ENCODE measurements at regions not wholly inside any gene's neighbourhood (a gene's known extent, or its start where the extent isn't known, plus 50 kb on each side); places are given as distances from the start of the nearest gene placed in this dataset.

GRCh38 chr3:168625477-168625876, 529.8 kb upstream of the GOLIM4 start:
- no peak for DNase-seq

DNA sequence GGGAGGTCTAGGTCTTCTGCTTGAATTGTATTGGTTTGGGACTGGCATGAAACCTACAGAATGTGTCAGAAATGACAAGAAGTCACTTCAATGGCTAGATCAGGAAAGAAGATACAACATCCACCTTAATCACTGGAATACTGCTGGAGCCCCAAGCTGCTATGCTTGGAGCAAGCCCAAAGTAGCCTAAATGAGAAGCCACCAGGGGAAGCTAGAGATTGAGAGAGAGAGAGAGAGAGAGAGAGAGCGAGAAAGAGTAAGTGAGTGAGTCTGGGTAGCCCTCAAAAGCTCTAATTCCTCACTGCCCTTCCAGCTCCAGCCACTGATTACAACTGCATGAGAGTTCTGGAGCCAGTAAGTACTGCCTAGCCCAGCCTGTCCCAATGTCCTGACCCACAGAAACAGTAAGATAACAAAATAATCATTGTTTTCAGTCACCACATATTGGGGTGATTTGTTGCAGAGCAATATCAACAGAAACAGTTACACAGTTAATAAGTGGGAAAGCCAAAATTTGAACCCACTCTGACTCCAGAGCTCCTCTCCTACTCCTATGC, 529.2 kb upstream of the GOLIM4 start:
- no peak for DNase-seq

DNA sequence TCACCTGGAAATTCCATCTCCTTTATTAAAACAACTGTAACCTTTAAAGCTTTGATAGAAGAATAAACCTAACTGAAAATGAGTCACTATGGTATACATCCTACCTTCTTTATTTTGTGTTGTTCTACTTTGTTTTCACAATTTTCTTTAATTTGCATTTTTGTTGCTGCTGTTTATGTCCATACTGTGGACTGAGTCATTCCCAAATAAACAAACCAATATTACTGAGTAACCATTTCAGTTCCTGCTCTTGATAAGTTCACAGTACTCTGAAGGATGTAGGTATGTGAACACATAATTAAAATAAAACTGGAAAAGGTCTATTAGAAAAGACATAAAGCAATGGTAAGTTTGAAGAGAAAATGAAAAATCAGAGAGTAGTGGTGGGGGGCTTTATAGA, 528.5 kb upstream of the GOLIM4 start:
- no peak for DNase-seq

GRCh38 chr3:168622795-168623194, 527.1 kb upstream of the GOLIM4 start:
- DNase-seq = no peak

- DNase-seq = peak in 1 of 2 donors; percentile 14
Observed at GRCh38 chr3:168620854-168621253, 525.1 kb upstream of the GOLIM4 start.

- no peak for DNase-seq
Observed at GRCh38 chr3:168618827-168619470, 523.2 kb upstream of the GOLIM4 start.

DNA sequence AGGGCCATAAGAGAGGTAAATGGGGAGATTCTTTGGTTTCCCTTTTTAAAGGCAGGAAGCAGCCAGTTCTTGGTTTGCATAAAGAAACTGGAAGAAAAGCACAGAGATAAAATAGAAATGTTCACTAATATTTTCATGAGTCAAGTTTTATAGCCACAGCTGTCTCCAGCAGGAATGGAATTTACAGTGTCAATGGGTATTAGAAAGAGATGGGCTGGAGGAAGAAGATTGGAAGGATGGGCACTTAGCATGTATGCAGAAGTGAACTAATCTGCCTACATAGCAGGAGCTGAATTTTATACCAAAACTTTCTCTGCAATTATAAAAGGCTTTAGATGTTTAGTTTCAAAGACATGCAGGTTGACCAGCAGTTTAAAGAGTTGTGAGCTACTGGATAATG, 521.9 kb upstream of the GOLIM4 start:
- DNase-seq = no peak

- DNase-seq = no peak
Observed at GRCh38 chr3:168616915-168617314, 521.2 kb upstream of the GOLIM4 start.

DNA sequence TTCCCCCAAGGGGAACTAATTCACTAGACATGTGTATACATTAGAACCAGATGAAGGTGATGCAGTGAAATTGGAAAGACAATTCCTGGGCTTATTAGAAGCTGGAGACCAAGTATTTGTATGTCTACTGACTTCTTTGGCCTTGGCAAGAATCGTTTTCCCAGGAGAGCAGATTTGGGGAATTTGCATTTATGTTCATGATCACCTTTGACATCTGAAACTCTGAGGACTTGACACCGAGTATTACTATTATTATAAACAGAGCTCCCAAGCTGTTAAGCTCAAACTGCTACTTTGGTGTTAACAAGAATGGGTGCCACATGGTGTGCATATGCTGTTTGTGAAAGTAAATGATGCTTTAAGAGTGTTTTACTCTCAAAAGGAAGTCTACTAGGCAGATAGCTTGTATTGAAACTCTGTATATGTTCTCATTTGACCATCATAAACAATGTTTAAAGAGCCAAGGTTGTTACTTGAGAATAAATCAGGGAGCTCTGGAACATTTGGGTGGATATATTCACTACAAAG, 519.8 kb upstream of the GOLIM4 start:
- no peak for DNase-seq

DNA sequence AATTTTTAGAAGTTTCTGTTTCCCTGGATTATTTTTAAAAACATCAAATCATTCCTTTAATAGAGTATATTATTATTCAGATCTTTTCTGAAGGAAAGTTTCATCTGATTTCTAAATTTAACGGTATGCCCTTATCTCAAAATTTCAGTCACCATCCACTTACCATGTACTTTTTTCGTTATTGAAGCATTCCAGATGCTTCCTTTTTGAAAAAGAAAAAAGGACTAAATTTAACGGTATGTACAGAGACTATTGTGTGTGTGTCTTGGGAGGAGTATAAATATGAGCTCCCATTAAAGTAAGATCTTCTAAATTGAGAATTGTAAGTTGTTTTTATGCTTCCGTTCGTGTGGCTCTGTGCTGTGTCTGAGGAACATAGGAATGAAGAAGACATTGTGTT, 517.4 kb upstream of the GOLIM4 start:
- no peak for DNase-seq

DNA sequence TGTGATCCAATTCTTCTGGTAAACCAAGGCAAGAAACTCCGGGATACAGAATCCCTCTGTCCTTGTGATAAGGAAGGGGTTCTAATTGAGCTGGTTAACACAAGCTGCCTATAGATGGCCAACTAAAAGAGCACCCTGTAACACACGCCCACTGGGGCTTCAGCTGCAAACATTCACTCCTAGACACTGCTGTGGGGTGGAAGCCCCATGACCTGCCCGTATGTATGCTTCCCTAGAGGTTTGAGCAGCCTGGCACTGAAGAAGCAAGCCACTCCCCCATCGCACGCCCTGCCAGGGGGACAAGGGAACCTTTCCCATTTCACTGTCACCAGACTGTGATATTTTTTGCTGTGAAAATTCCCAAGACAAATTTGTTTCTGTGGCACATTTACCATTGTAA, 516.9 kb upstream of the GOLIM4 start:
- no peak for DNase-seq

DNA sequence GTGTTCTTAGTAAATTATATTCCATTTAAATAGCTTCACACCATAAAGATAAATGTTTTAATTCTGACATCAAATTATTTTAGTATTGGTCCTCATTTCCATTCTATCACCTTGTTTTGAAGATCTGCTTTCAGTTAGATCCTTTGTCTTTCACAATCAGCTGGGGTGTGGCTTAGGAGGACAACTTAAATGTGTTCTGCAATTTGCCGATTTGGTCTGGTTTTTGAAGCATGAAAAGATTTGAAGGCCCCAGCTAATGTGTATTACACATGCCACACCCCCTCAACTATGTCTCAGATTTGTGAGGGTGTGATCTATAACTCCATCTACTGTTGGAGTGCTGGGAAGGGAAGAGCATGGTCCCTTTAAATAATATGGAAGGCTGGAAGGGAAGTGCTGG, 516.1 kb upstream of the GOLIM4 start:
- no peak for DNase-seq

DNA sequence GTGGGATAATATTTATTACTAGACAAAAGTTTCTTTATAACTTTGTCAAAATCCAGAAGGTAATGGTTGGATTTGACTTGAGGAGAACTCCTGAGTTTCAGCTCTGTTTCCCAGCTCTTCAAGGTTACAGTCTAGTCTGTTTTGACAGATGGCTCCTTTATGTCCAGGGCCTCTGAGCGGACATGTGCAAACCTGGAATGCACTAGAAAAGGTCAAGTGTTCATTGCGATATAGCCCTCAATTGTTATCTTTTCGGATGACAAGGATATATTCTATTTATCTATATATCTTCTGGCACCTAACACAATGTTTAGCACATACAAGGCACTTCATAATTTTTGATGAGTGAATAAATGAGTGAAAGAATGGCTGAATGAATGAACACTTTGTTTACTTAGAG, 513.2 kb upstream of the GOLIM4 start:
- DNase-seq = no peak

- no peak for DNase-seq
Observed at GRCh38 chr3:168604767-168605166, 509.0 kb upstream of the GOLIM4 start.

DNA sequence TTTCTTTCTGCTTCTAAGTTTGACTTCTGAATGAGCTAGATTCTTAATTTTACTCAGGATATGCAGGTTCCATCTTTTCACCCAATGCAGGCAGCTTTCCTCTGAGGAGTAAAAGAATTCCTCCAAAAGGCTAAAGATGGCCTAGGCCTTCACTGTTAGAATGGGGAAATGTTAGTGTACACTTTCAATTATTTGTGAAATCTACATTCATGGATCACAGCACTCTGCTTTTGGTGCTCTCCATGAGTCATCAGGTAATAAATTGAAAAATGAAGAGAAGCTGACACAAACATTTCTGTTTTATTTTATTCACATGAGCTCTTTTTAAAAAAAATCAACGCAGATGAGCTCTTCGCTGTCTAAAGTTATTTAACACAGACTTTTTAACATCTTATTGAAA, 502.5 kb upstream of the GOLIM4 start:
- DNase-seq = no peak

DNA sequence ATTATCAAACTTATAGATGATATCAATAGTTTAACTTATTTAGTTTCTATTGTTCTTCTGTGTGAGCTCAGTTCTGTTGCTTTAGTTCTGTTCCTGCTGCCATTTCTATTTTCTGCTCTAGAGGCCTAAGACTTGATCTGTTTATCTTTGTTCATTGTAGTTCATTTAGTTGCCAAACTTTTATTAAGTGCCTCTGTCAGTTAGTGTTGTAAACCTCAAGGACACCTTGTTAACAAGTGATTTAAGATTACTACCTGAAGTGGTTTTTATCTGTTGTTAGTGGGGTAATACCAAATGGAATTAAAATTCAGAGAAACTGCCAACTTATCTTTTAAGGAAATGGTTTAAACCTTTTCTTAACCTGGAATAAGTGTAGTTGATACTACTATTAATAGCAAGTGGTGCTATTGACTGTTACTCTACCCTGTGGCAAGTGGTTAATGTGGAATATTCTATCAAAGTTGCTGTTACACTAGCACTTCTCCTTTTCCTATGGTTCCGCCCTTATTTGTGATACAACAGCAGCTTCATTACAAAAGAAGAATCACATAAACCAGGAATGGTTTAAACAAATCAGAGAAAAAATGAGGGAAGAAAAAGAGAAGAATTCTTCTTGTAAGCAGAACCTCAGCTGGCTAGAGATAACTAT, 500.6 kb upstream of the GOLIM4 start:
- DNase-seq = no peak

- DNase-seq = no peak
Observed at GRCh38 chr3:168591587-168591986, 495.9 kb upstream of the GOLIM4 start.

DNA sequence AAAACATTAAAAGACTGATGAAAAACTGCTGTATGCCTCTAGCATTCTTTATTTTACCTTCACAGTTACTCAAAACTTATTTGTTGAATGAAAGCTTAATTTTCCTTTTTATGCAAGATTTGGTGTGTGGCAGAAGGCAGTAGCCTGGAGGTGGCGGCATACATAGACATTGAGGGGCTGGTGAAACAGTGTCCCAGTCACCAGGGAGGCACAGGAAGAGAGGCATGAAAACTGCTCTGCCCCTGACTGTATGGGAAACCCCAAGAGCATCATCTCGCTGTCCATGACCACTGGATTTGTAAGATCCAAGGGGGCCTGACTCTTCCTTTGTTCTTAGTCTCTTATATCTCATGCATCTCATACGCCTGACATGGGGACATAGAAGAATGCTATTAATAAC, 493.7 kb upstream of the GOLIM4 start:
- DNase-seq = no peak

- DNase-seq = no peak
Observed at GRCh38 chr3:168585544-168585943, 489.8 kb upstream of the GOLIM4 start.

DNA sequence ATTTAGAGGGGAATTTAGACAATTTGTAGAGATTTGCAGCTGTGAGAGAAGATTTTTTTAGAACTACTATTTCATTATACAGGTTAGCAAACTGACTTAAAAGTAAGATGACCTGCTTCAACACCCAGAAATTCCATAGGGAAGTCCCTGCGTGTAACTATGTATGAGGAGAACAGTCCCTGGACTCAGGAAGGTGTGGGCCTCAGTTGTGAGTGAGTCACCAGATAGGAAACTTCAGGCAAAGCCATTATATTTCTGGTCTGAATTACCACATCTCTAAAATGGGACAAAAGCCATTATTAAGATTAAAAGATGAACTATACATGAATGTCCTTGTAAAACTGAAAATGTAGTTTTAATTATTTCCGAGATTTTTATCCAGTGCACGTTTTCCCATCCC, 488.3 kb upstream of the GOLIM4 start:
- no peak for DNase-seq

DNA sequence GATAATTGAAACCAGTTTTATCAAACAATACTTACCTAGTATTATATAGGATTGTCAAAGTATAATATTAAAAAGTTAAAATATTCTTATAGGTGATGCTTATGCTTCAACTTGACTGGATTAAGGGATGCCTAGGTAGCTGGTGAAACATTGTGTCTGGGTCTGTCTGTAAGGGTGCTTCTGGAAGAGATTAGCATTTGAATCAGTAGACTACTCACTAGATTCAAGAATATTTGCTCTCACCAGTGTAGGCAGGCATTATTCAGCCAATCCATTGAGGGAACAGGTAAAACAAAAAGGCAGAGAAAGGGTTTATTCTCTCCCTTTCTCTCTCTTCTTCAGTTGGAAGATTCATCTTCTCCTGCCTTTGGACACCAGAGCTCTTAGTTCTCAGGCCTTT, 486.8 kb upstream of the GOLIM4 start:
- DNase-seq = no peak

DNA sequence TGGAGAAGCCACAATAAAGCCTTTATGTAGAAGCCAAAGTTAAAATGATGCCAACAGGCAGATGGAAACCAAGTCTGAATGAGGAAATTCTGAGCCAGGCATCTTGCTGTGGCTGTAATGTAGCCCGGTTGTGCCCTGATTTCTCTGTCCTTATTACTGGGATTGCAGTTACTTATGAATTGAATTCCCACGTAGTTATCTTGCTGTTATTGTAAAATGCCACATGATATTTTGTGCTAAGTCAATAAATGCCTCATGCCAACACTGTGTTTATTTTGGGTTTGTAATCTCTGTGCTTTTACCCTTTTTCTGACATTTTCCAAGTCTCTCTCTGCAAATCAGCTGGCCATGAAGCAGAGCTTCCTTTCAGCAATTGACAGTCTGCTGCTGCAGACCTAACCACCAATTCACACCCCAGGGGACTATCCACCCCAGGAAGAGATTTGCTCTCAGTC, 486.1 kb upstream of the GOLIM4 start:
- DNase-seq = no peak

GRCh38 chr3:168579010-168579409, 483.3 kb upstream of the GOLIM4 start:
- DNase-seq = no peak

DNA sequence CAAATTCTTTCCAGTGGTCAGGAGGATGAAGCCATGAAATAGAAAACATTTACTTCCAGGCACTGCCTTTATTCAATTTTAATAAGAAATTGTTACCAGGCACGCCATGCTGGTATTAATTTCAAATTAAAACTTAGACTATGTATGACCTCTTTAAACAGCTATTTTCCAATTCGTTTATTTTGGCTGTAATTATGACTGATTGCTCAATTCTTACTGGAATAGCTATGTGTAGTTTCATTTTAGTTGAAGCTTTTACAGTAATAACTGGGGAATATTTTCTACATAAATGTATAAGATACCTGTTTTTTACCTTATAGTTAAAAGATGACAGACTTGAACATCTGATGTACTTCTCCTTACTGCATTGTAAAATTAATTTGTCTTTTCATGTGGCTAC, 480.0 kb upstream of the GOLIM4 start:
- DNase-seq = no peak
